ENCODE measurements at regions not wholly inside any gene's neighbourhood (a gene's known extent, or its start where the extent isn't known, plus 50 kb on each side); places are given as distances from the start of the nearest gene placed in this dataset.

- no peaks in the 10 kb centered on the region for H3K9me3 Mint-ChIP-seq
- Histone ChIP-seq H3K4me3 (ENCODE audit: low read length) (no peak overlapping the region), H3K27me3 (ENCODE audit: control insufficient read depth, insufficient read depth, low read length) (no peaks in the 10 kb centered on the region), H3K9me3 (ENCODE audit: control insufficient read depth, insufficient read depth, low read length) (no peaks in the 10 kb centered on the region), H3K4me1 (ENCODE audit: control insufficient read depth, insufficient read depth, low read length) (no peaks in the 10 kb centered on the region), H3K36me3 (ENCODE audit: control insufficient read depth, insufficient read depth, low read length) (no peaks in the 10 kb centered on the region), H3K27ac (ENCODE audit: low read length) (no peak overlapping the region)
- H3K4me3 Mint-ChIP-seq, result no peak overlapping the region
- 91% methylated on average over 2 of the region's 4 CpGs for WGBS (ENCODE audit: insufficient coverage)
- TF ChIP-seq, protein P1, sequence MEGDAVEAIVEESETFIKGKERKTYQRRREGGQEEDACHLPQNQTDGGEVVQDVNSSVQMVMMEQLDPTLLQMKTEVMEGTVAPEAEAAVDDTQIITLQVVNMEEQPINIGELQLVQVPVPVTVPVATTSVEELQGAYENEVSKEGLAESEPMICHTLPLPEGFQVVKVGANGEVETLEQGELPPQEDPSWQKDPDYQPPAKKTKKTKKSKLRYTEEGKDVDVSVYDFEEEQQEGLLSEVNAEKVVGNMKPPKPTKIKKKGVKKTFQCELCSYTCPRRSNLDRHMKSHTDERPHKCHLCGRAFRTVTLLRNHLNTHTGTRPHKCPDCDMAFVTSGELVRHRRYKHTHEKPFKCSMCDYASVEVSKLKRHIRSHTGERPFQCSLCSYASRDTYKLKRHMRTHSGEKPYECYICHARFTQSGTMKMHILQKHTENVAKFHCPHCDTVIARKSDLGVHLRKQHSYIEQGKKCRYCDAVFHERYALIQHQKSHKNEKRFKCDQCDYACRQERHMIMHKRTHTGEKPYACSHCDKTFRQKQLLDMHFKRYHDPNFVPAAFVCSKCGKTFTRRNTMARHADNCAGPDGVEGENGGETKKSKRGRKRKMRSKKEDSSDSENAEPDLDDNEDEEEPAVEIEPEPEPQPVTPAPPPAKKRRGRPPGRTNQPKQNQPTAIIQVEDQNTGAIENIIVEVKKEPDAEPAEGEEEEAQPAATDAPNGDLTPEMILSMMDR (IDR thresholded peaks at IDR 0.05), result no peak
- DNase-seq (no peak), ATAC-seq (no peak)
- no peak overlapping the region for H3K27ac Mint-ChIP-seq
- no peaks in the 10 kb centered on the region for H3K4me1 Mint-ChIP-seq
- intact Hi-C loops (cut with micrococcal nuclease), result no loop called here
- H3K36me3 Mint-ChIP-seq, result no peaks in the 10 kb centered on the region
- peaks cover 0 to 5% of the 10 kb centered on the region in 2 donors for H3K27me3 Mint-ChIP-seq (ENCODE audit: low read depth in 2 of 2)
These were observed 537.9 kb upstream of the CADM1 start for GRCh38 chr11:116042146-116042545.

GRCh38 chr11:116037861-116038260, 533.6 kb upstream of the CADM1 start:
- intact Hi-C loops (cut with micrococcal nuclease), result no loop called here
- H3K27ac ChIP-seq (ENCODE audit: low read length), result no peak overlapping the region
- Mint-ChIP-seq H3K27me3 (ENCODE audit: low read depth in 2 of 2) (peaks cover under 1 to 5% of the 10 kb centered on the region in 2 donors), H3K4me3 (no peak overlapping the region), H3K4me1 (no peaks in the 10 kb centered on the region), H3K27ac (no peak overlapping the region), H3K9me3 (no peaks in the 10 kb centered on the region), H3K36me3 (no peaks in the 10 kb centered on the region)
- no peaks in the 10 kb centered on the region for H3K9me3 ChIP-seq (ENCODE audit: control insufficient read depth, insufficient read depth, low read length)
- no peaks in the 10 kb centered on the region for H3K36me3 ChIP-seq (ENCODE audit: control insufficient read depth, insufficient read depth, low read length)
- no peaks in the 10 kb centered on the region for H3K4me1 ChIP-seq (ENCODE audit: control insufficient read depth, insufficient read depth, low read length)
- H3K4me3 ChIP-seq (ENCODE audit: low read length), result no peak overlapping the region
- DNase-seq (no peak), ATAC-seq (no peak)
- WGBS (ENCODE audit: insufficient coverage), result 83% methylated on average over 2 of the region's 2 CpGs
- TF ChIP-seq, protein P1 (IDR thresholded peaks at IDR 0.05), result no peak
- H3K27me3 ChIP-seq (ENCODE audit: control insufficient read depth, insufficient read depth, low read length), result no peaks in the 10 kb centered on the region

GRCh38 chr11:116035977-116036376, 531.8 kb upstream of the CADM1 start:
- Mint-ChIP-seq H3K4me1 (no peaks in the 10 kb centered on the region), H3K27ac (no peak overlapping the region), H3K27me3 (ENCODE audit: low read depth in 2 of 2) (peaks cover 0 to 6% of the 10 kb centered on the region in 2 donors), H3K9me3 (no peaks in the 10 kb centered on the region), H3K36me3 (no peaks in the 10 kb centered on the region), H3K4me3 (no peak overlapping the region)
- TF ChIP-seq, protein P1 (IDR thresholded peaks at IDR 0.05), result no peak
- no peak overlapping the region for H3K4me3 ChIP-seq (ENCODE audit: low read length)
- no peaks in the 10 kb centered on the region for H3K36me3 ChIP-seq (ENCODE audit: control insufficient read depth, insufficient read depth, low read length)
- H3K27me3 ChIP-seq (ENCODE audit: control insufficient read depth, insufficient read depth, low read length), result no peaks in the 10 kb centered on the region
- intact Hi-C loops (cut with micrococcal nuclease), result no loop called here
- no peak for DNase-seq
- no peaks in the 10 kb centered on the region for H3K9me3 ChIP-seq (ENCODE audit: control insufficient read depth, insufficient read depth, low read length)
- H3K27ac ChIP-seq (ENCODE audit: low read length), result no peak overlapping the region
- 44% methylated on average over 5 of the region's 5 CpGs for WGBS (ENCODE audit: insufficient coverage)
- no peaks in the 10 kb centered on the region for H3K4me1 ChIP-seq (ENCODE audit: control insufficient read depth, insufficient read depth, low read length)
- ATAC-seq, result no peak

GRCh38 chr11:116033931-116034553, 529.8 kb upstream of the CADM1 start:
- no peaks in the 10 kb centered on the region for H3K9me3 ChIP-seq (ENCODE audit: control insufficient read depth, insufficient read depth, low read length)
- H3K27ac ChIP-seq (ENCODE audit: low read length), result no peak overlapping the region
- peaks cover 0 to 3% of the 10 kb centered on the region in 2 donors for H3K9me3 Mint-ChIP-seq
- 26% methylated on average over 6 of the region's 8 CpGs for WGBS (ENCODE audit: insufficient coverage)
- H3K36me3 Mint-ChIP-seq, result no peaks in the 10 kb centered on the region
- H3K27me3 Mint-ChIP-seq (ENCODE audit: low read depth in 2 of 2), result peaks cover 0 to 6% of the 10 kb centered on the region in 2 donors
- ATAC-seq, result no peak
- no peak overlapping the region for H3K27ac Mint-ChIP-seq
- TF ChIP-seq, protein P1 (IDR thresholded peaks at IDR 0.05), result no peak
- H3K4me3 ChIP-seq (ENCODE audit: low read length), result no peak overlapping the region
- H3K4me3 Mint-ChIP-seq, result no peak overlapping the region
- DNase-seq, result no peak
- H3K4me1 Mint-ChIP-seq, result no peaks in the 10 kb centered on the region
- no peaks in the 10 kb centered on the region for H3K27me3 ChIP-seq (ENCODE audit: control insufficient read depth, insufficient read depth, low read length)
- no peaks in the 10 kb centered on the region for H3K36me3 ChIP-seq (ENCODE audit: control insufficient read depth, insufficient read depth, low read length)
- no peaks in the 10 kb centered on the region for H3K4me1 ChIP-seq (ENCODE audit: control insufficient read depth, insufficient read depth, low read length)
- intact Hi-C loops (cut with micrococcal nuclease), result no loop called here
